IMR-90 (cell line): ENCODE measurements at regions not wholly inside any gene's neighbourhood (a gene's known extent, or its start where the extent isn't known, plus 50 kb on each side); places are given as distances from the start of the nearest gene placed in this dataset.
"Not testable (repeated sequence)": the region's sequence is repeated elsewhere in the genome, so short reads cannot be mapped to it uniquely, and the experiment has no call there.

Experiments
- MXI1 ChIP-seq: IDR thresholded peaks from 2 replicates; pipeline ENCODE4 v1.6.1; 2012; ENCODE audit warnings: low read depth, mild to moderate bottlenecking, low read length, moderate library complexity, borderline replicate concordance
- POLR2A ChIP-seq: IDR thresholded peaks from 2 replicates; pipeline ENCODE4 v1.6.1; 2012; ENCODE audit warnings: mild to moderate bottlenecking, low read depth, low read length
- RAD21 ChIP-seq: IDR thresholded peaks from 2 replicates; pipeline ENCODE4 v1.6.1; 2012; ENCODE audit warnings: low read length, improper control_type of control experiment
- RCOR1 ChIP-seq: IDR thresholded peaks from 2 replicates; pipeline ENCODE4 v1.6.1; 2012; ENCODE audit warnings: mild to moderate bottlenecking, low read length, improper control_type of control experiment; ENCODE audit not compliant: insufficient replicate concordance
- TF ChIP-seq, protein P1 (sequence below): conservative IDR thresholded peaks from 2 replicates; pipeline ENCODE4 v1.5.1; 2012; ENCODE audit warnings: mild to moderate bottlenecking, low read depth, low read length, improper control_type of control experiment
- TF ChIP-seq, protein P2 (sequence below): fragments of 150-350 bp; IDR thresholded peaks from 2 replicates; pipeline ENCODE4 v1.6.1; 2017; ENCODE audit warnings: mild to moderate bottlenecking, antibody characterized with exemption, low read length, low read depth

DNA sequence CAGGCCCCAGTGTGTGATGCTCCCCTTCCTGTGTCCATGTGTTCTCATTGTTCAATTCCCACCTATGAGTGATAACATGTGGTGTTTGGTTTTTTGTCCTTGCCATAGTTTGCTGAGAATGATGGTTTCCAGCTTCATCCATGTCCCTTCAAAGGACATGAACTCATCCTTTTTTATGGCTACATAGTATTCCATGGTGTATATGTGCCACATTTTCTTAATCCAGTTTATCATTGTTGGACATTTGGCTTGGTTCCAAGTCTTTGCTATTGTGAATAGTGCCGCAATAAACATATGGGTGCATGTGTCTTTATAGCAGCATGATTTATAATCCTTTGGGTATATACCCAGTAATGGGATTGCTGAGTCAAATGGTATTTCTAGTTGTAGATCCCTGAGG is 64.0 kb upstream of the PCSK1 start:
- not testable (repeated sequence) for TF ChIP-seq POLR2A, RAD21, MXI1, RCOR1
- TF ChIP-seq, protein P1, sequence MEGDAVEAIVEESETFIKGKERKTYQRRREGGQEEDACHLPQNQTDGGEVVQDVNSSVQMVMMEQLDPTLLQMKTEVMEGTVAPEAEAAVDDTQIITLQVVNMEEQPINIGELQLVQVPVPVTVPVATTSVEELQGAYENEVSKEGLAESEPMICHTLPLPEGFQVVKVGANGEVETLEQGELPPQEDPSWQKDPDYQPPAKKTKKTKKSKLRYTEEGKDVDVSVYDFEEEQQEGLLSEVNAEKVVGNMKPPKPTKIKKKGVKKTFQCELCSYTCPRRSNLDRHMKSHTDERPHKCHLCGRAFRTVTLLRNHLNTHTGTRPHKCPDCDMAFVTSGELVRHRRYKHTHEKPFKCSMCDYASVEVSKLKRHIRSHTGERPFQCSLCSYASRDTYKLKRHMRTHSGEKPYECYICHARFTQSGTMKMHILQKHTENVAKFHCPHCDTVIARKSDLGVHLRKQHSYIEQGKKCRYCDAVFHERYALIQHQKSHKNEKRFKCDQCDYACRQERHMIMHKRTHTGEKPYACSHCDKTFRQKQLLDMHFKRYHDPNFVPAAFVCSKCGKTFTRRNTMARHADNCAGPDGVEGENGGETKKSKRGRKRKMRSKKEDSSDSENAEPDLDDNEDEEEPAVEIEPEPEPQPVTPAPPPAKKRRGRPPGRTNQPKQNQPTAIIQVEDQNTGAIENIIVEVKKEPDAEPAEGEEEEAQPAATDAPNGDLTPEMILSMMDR, result not testable (repeated sequence)
- TF ChIP-seq, protein P2, sequence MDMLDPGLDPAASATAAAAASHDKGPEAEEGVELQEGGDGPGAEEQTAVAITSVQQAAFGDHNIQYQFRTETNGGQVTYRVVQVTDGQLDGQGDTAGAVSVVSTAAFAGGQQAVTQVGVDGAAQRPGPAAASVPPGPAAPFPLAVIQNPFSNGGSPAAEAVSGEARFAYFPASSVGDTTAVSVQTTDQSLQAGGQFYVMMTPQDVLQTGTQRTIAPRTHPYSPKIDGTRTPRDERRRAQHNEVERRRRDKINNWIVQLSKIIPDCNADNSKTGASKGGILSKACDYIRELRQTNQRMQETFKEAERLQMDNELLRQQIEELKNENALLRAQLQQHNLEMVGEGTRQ, result not testable (repeated sequence)
